Upper lobe of left lung (tissue), 4 donors: ENCODE measurements at regions not wholly inside any gene's neighbourhood (a gene's known extent, or its start where the extent isn't known, plus 50 kb on each side); places are given as distances from the start of the nearest gene placed in this dataset.

Experiments used
- CTCF ChIP-seq, 6 experiments: fragments of 450-650 bp in 4 of 6; fragments of 200-600 bp in 2 of 6; sonication (generic) in 2 of 6; IDR thresholded peaks; one replicate each; pipeline ENCODE4 v1.5.1; 2016 to 2019; ENCODE audit warnings: antibody characterized with exemption in 6 of 6
- POLR2A ChIP-seq, 4 donors: fragments of 450-650 bp; IDR thresholded peaks; one replicate each; pipeline ENCODE4 v1.5.1; 2016 to 2017; ENCODE audit warnings: antibody characterized with exemption in 4 of 4, mild to moderate bottlenecking in 2 of 4
- POLR2AphosphoS5 ChIP-seq, 2 donors: sonication (generic); formaldehyde crosslinking; IDR thresholded peaks; one replicate each; pipeline ENCODE4 v1.5.1; 2017; ENCODE audit warnings: antibody characterized with exemption in 2 of 2

DNA sequence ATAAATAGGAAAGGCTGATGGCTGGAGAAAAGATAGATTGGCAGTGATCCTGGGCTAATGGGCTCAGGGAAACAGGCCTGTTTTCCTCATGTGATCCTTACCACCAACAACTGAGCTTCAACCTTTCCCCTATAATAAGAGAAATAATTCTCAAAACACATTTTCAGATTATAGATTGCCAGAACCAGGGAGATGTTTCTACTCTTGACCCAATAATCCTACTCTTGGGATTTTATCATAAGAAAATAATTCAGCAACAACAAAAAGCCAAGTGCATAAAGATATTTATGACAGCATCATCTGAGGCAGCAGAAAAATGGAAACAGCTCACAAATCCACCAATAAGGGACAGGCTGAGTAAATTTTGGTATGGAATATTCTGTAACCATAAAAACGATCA, 54.3 kb downstream of the ADM start:
- TF ChIP-seq POLR2A (IDR thresholded peaks at IDR 0.05) (no peak), POLR2AphosphoS5 (IDR thresholded peaks at IDR 0.05) (no peak), CTCF (IDR thresholded peaks at IDR 0.05) (no peak)
